ENCODE measurements at regions not wholly inside any gene's neighbourhood (a gene's known extent, or its start where the extent isn't known, plus 50 kb on each side); places are given as distances from the start of the nearest gene placed in this dataset.

DNA sequence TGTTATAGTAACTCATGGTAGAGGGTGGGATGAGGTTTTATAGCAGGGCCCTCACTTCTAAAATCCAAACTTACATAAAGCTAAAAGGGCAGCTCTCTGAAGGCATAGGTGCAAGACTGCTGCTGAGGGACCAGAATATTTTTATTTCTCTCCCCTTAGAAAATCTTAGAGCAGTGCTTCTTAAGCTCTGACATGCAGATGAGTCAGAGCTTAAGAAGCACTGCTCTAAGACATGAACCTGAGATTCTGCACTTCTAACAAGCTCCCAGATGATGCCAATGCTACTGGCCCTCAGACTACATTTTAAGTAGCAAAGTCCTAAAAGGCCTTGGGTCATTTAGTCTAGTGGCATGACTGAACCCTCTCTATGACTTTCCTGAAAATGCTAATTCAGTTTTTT, 97.6 kb upstream of the SPRY4 start:
- Histone ChIP-seq H3K4me2 (no peak overlapping the region), H3K36me3 (ENCODE audit: insufficient read depth) (no peaks in the 10 kb centered on the region), H3K4me3 (no peak overlapping the region), H3F3A (replicated peaks; ENCODE audit: low read depth) (no peaks in the 10 kb centered on the region), H3K9me2 (ENCODE audit: insufficient read depth) (peaks cover 4% of the 10 kb centered on the region; the same call in 1 of the 2 replicates), H2AFZ (no peak overlapping the region), H3K27me3 (ENCODE audit: insufficient read depth) (no peaks in the 10 kb centered on the region), H4K20me1 (replicated peaks; ENCODE audit: insufficient read depth) (0 out of 2 replicates have a peak, but pooled peaks cover 4% of the 10 kb centered on the region), H3K4me1 (ENCODE audit: insufficient read depth) (peaks cover 17% of the 10 kb centered on the region), H3K79me2 (replicated peaks; ENCODE audit: insufficient read depth) (no peaks in the 10 kb centered on the region), H3K27ac (ENCODE audit: low read depth) (no peak overlapping the region)
- H3K4me3 Mint-ChIP-seq, result no peak overlapping the region
- peaks cover 16% of the 10 kb centered on the region for H3K36me3 Mint-ChIP-seq (ENCODE audit: low read depth)
- H3K9me3 Mint-ChIP-seq, result no peaks in the 10 kb centered on the region; the same call in 2 of the 3 replicates
- H3K27me3 Mint-ChIP-seq (ENCODE audit: insufficient read depth, low read depth, poor library complexity), result no peaks in the 10 kb centered on the region
- H3K4me1 Mint-ChIP-seq, result peaks cover 33% of the 10 kb centered on the region
- ATAC-seq, result no peak
- H3K27ac Mint-ChIP-seq, result no peak overlapping the region
- DNase-seq (ENCODE audit: low spot score), result no peak
- TF ChIP-seq ZNF114 (CRISPR knock-in tag; IDR thresholded peaks at IDR 0.05) (no peak), ZNF331 (CRISPR knock-in tag; IDR thresholded peaks at IDR 0.05; ENCODE audit: low read depth) (no peak), STAT1 (IDR thresholded peaks at IDR 0.05; ENCODE audit: unreplicated experiment) (no peak), EZH2 (IDR thresholded peaks at IDR 0.05; ENCODE audit: low read depth, unreplicated experiment) (no peak)
- TF ChIP-seq, protein P1, sequence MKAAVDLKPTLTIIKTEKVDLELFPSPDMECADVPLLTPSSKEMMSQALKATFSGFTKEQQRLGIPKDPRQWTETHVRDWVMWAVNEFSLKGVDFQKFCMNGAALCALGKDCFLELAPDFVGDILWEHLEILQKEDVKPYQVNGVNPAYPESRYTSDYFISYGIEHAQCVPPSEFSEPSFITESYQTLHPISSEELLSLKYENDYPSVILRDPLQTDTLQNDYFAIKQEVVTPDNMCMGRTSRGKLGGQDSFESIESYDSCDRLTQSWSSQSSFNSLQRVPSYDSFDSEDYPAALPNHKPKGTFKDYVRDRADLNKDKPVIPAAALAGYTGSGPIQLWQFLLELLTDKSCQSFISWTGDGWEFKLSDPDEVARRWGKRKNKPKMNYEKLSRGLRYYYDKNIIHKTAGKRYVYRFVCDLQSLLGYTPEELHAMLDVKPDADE (IDR thresholded peaks at IDR 0.05), result no peak

DNA sequence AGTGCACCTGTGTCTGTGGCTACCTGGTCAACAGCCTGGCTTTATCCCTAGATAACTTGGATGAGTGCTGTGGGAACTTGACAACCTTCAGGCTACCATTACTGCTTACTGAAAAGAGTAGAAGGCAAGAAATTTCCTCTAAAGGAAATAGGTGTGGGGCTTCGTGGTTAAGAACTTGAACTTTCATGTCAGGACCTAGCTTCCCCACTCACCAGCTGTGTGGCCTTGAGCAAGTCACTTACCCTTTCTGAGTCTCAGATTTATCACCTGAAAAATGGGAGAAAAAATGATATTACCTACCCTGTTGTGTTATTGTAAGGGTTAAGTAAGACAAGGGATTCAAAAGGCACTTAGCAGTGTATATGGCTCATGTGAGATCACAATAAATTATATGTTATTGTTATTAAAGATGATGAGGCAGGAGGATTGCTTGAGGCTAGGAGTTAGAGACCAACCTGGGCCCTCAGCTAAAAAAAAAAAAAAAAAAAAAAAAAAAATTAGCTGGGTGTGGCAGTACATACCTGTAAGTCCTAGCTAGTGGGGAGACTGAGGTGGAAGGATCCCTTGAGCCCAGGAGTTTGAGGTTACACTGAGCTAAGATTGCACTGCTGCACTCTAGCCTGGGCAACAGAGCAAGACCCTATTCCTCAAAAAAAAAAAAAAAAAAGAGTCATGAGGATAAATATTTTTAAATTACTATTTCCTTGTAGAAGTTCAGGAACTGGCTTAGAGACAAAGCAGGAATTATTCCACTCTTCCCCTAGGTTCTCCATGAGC, 97.0 kb upstream of the SPRY4 start:
- no peak overlapping the region for H3K4me3 Mint-ChIP-seq
- no peak for ATAC-seq
- no peak overlapping the region for H3K27ac ChIP-seq (ENCODE audit: low read depth)
- TF ChIP-seq, protein P1 (IDR thresholded peaks at IDR 0.05), result no peak
- TF ChIP-seq POLR2AphosphoS5 (IDR thresholded peaks at IDR 0.05; ENCODE audit: low read depth), result no peak
- no peak for TF ChIP-seq ZNF331 (CRISPR knock-in tag; IDR thresholded peaks at IDR 0.05; ENCODE audit: low read depth)
- no peak for TF ChIP-seq EZH2phosphoT487 (IDR thresholded peaks at IDR 0.05; ENCODE audit: unreplicated experiment)
- TF ChIP-seq EZH2 (IDR thresholded peaks at IDR 0.05; ENCODE audit: low read depth, unreplicated experiment), result no peak
- TF ChIP-seq, protein P2, sequence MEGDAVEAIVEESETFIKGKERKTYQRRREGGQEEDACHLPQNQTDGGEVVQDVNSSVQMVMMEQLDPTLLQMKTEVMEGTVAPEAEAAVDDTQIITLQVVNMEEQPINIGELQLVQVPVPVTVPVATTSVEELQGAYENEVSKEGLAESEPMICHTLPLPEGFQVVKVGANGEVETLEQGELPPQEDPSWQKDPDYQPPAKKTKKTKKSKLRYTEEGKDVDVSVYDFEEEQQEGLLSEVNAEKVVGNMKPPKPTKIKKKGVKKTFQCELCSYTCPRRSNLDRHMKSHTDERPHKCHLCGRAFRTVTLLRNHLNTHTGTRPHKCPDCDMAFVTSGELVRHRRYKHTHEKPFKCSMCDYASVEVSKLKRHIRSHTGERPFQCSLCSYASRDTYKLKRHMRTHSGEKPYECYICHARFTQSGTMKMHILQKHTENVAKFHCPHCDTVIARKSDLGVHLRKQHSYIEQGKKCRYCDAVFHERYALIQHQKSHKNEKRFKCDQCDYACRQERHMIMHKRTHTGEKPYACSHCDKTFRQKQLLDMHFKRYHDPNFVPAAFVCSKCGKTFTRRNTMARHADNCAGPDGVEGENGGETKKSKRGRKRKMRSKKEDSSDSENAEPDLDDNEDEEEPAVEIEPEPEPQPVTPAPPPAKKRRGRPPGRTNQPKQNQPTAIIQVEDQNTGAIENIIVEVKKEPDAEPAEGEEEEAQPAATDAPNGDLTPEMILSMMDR (conservative IDR thresholded peaks at IDR 0.05; ENCODE audit: low read depth in 2 of 2), result no peak
- TF ChIP-seq STAT1 (IDR thresholded peaks at IDR 0.05; ENCODE audit: unreplicated experiment), result no peak
- no peak for TF ChIP-seq JUNB (IDR thresholded peaks at IDR 0.05; ENCODE audit: unreplicated experiment)
- TF ChIP-seq ZNF114 (CRISPR knock-in tag; IDR thresholded peaks at IDR 0.05), result no peak
- TF ChIP-seq, protein P3, sequence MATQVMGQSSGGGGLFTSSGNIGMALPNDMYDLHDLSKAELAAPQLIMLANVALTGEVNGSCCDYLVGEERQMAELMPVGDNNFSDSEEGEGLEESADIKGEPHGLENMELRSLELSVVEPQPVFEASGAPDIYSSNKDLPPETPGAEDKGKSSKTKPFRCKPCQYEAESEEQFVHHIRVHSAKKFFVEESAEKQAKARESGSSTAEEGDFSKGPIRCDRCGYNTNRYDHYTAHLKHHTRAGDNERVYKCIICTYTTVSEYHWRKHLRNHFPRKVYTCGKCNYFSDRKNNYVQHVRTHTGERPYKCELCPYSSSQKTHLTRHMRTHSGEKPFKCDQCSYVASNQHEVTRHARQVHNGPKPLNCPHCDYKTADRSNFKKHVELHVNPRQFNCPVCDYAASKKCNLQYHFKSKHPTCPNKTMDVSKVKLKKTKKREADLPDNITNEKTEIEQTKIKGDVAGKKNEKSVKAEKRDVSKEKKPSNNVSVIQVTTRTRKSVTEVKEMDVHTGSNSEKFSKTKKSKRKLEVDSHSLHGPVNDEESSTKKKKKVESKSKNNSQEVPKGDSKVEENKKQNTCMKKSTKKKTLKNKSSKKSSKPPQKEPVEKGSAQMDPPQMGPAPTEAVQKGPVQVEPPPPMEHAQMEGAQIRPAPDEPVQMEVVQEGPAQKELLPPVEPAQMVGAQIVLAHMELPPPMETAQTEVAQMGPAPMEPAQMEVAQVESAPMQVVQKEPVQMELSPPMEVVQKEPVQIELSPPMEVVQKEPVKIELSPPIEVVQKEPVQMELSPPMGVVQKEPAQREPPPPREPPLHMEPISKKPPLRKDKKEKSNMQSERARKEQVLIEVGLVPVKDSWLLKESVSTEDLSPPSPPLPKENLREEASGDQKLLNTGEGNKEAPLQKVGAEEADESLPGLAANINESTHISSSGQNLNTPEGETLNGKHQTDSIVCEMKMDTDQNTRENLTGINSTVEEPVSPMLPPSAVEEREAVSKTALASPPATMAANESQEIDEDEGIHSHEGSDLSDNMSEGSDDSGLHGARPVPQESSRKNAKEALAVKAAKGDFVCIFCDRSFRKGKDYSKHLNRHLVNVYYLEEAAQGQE (IDR thresholded peaks at IDR 0.05; ENCODE audit: unreplicated experiment), result no peak

More for the DNA sequence above, 97.0 kb upstream of the SPRY4 start:
- H3F3A ChIP-seq (replicated peaks; ENCODE audit: low read depth), result no peaks in the 10 kb centered on the region
- H3K4me1 ChIP-seq (ENCODE audit: insufficient read depth), result peaks cover 11% of the 10 kb centered on the region
- H3K36me3 ChIP-seq (ENCODE audit: insufficient read depth), result no peaks in the 10 kb centered on the region
- H3K36me3 Mint-ChIP-seq (ENCODE audit: low read depth), result peaks cover 16% of the 10 kb centered on the region
- H3K4me1 Mint-ChIP-seq, result peaks cover 27% of the 10 kb centered on the region
- H3K27me3 ChIP-seq (ENCODE audit: insufficient read depth), result no peaks in the 10 kb centered on the region
- no peak overlapping the region for H2AFZ ChIP-seq
- H3K79me2 ChIP-seq (replicated peaks; ENCODE audit: insufficient read depth), result no peaks in the 10 kb centered on the region
- H3K9me2 ChIP-seq (ENCODE audit: insufficient read depth), result no peaks in the 10 kb centered on the region
- H3K4me3 ChIP-seq, result no peak overlapping the region
- no peak overlapping the region for H3K4me2 ChIP-seq
- H3K9me3 Mint-ChIP-seq, result no peaks in the 10 kb centered on the region; the same call in 2 of the 3 replicates
- H4K20me1 ChIP-seq (replicated peaks; ENCODE audit: insufficient read depth), result 0 out of 2 replicates have a peak, but pooled peaks cover 4% of the 10 kb centered on the region
- no peak for DNase-seq (ENCODE audit: low spot score)
- H3K27me3 Mint-ChIP-seq (ENCODE audit: insufficient read depth, low read depth, poor library complexity), result no peaks in the 10 kb centered on the region
- H3K27ac Mint-ChIP-seq, result no peak overlapping the region
